ENCODE measurements at regions not wholly inside any gene's neighbourhood (a gene's known extent, or its start where the extent isn't known, plus 50 kb on each side); places are given as distances from the start of the nearest gene placed in this dataset.
A peak's percentile ranks its signal among the peaks of the same experiment; 100 is the strongest.
"Not testable (repeated sequence)": the region's sequence is repeated elsewhere in the genome, so short reads cannot be mapped to it uniquely, and the experiment has no call there.

DNA sequence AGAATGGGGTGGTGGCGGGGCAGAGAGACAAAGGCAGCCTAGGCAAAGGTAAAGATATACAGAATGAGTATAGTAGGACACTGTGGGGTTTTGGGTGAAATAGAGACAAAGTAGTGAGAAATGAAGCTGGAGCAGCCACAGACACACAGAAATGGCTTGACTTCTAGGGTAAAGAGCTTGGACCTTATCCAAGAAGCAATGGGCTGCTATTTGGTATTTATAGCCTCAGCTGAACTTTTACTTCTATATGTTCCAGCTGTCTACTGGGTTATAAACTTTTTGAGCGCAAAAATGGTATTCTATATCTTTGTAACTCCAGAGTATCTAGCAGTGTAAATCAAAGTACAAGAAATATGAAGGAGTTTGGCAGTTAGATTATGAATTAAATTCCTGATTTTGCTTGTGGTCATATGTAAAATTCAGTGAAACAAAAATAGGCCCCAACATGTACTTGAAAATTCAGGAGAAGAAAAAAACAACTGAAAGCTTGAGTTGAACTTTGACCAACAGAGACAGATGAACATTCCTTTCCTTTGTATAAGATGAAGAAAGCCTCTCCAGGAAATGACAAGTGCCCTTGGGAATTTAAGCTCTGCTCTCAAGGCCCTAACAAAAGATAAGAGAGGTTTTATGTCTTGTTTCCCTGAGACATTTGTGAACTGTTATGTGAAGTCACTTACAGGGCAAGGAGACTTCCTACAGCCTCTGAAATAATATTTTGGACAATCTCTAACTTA is 64.6 kb upstream of the XIST start:
- ChIA-PET POLR2A (interaction anchor here (0.8 kb wide), 1 partner anchor 375 kb away, joined by 6 read pairs; no protein-coding TSS in a partner anchor), CTCF (interaction anchor here (1.2 kb wide), 1 partner anchor 427 kb away, joined by 4 read pairs; no protein-coding TSS in a partner anchor)
- peak overlapping the region; percentile 85 to 88 for H3K27ac ChIP-seq
- H3K4me2 ChIP-seq, result peak overlapping the region; percentile 69
- H3K4me1 ChIP-seq, result peaks cover 18% of the 10 kb centered on the region
- TF ChIP-seq JUNB (IDR thresholded peaks at IDR 0.05) (peak; percentile 27; the same call in 1 of the 2 replicates), RARB (CRISPR knock-in tag; IDR thresholded peaks at IDR 0.05) (no peak), FOSL2 (IDR thresholded peaks at IDR 0.05) (0 out of 2 replicates have a peak, but pooled peaks have one; percentile 20), FOSL2 (CRISPR knock-in tag; IDR thresholded peaks at IDR 0.05) (peak; percentile 57), CBX8 (IDR thresholded peaks at IDR 0.05) (no peak), JUN (IDR thresholded peaks at IDR 0.05) (peak in 1 of 2 experiments; percentile 36; a peak in 1 of 5 replicates)
- H3K9me3 ChIP-seq, result no peaks in the 10 kb centered on the region; the same call in 2 of the 3 replicates
- DNase-seq (ENCODE audit: low read depth in 1 of 2, low spot score in 1 of 2) (peak; percentile 41 to 77), ATAC-seq (peak; percentile 76 to 95; a peak in 4 of 6 replicates), FAIRE-seq (peak; percentile 95)
- no peak overlapping the region for H3K4me3 ChIP-seq
- 83% methylated on average over 2 of the region's 2 CpGs for WGBS (ENCODE audit: missing lambda C conversion rate)

DNA sequence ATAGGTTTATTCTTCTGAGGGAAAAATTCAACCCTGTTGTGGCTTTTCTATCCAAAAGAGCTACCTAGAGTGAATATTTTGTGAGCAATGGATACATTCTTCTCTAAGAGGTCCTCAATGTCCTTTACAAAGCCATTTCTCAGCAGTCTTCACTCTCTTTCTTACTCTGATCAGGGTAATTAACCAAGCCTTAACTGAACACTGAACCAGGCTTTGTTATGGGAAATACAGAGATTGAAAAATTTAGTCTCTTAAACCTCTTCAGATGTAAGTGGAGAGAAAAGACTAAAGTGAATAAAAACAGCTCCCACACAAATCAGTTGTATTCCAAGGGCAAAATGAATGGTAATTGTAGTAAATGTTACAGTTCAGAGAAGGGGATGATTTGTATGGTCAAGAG is 64.0 kb upstream of the XIST start:
- ATAC-seq (no peak), DNase-seq (ENCODE audit: low read depth in 1 of 2, low spot score in 1 of 2) (no peak), FAIRE-seq (peak; percentile 61)
- TF ChIP-seq RARB (CRISPR knock-in tag; IDR thresholded peaks at IDR 0.05), result no peak
- TF ChIP-seq, protein P1, sequence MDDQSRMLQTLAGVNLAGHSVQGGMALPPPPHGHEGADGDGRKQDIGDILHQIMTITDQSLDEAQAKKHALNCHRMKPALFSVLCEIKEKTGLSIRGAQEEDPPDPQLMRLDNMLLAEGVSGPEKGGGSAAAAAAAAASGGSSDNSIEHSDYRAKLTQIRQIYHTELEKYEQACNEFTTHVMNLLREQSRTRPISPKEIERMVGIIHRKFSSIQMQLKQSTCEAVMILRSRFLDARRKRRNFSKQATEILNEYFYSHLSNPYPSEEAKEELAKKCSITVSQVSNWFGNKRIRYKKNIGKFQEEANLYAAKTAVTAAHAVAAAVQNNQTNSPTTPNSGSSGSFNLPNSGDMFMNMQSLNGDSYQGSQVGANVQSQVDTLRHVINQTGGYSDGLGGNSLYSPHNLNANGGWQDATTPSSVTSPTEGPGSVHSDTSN (IDR thresholded peaks at IDR 0.05), result no peak
- no peak for TF ChIP-seq POLR2AphosphoS2 (conservative IDR thresholded peaks at IDR 0.05; ENCODE audit: low read length)
- no peak for TF ChIP-seq EHF (CRISPR knock-in tag; IDR thresholded peaks at IDR 0.05)
- CTCF ChIA-PET, result no interaction called here
- Histone ChIP-seq H3K4me3 (no peak overlapping the region), H3K4me2 (peak overlapping the region; percentile 69), H3K4me1 (peaks cover 18% of the 10 kb centered on the region), H3K9me3 (no peaks in the 10 kb centered on the region; the same call in 2 of the 3 replicates), H3K27ac (peak overlapping the region; percentile 85 to 88)
- POLR2A ChIA-PET, result interaction anchor here (0.8 kb wide), 1 partner anchor 376 kb away, joined by 6 read pairs; no protein-coding TSS in a partner anchor

DNA sequence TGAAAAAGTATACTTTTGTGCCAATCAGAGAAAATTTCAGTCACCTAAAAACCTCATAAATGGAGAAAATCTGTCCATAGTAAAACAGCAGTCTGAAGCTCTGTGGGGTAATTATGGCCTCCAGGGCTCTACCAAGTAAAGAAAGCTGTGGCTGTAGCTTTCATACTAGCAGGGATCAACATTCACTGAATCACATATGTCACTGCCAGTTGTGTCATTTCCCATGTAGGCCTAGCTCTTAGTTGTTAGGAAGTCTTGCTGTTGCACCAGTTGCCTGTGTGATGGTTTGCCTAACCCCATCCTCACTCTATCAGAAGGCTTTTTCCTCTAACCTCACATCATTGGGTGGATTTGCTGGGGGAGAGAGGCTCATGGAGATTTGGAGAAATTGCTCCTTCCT is 62.3 kb upstream of the XIST start:
- CTCF ChIA-PET; ATAC-seq; H3K9me3 ChIP-seq; POLR2A ChIA-PET; H3K4me3 ChIP-seq; DNase-seq (ENCODE audit: low read depth in 1 of 2, low spot score in 1 of 2); H3K4me2 ChIP-seq: not testable (repeated sequence)
- H3K27ac ChIP-seq, result peak overlapping the region in 1 of 2 experiments; percentile 41; a peak in 1 of 6 replicates
- peaks cover 18% of the 10 kb centered on the region for H3K4me1 ChIP-seq
- FAIRE-seq, result peak; percentile 39

DNA sequence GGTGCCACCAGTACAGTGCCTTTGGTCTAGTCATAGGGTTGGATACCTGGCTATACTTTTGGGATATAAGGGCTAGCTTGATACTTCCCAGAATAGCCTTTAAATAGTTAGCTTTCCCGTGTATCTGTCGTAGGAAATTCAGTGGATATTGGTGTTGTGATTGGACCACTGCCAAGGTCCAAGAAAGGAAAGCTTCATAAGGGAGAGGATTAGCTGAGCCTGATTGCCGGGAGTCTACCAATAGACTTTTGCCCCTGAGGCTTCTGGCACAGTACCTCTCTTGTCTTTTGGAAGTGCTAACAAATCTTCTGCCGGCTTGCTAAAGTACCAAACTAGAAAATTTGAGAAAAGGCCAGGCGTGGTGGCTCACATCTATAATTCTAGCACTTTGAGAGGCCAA is 61.1 kb upstream of the XIST start:
- Histone ChIP-seq H3K4me3 (no peak overlapping the region), H3K27ac (0 out of 6 replicates have a peak overlapping the region, but pooled peaks of 1 of the 2 experiments have one; percentile 12), H3K9me3 (no peaks in the 10 kb centered on the region), H3K4me1 (peaks cover 18% of the 10 kb centered on the region), H3K4me2 (no peak overlapping the region)
- FAIRE-seq (no peak), ATAC-seq (no peak), DNase-seq (ENCODE audit: low read depth in 1 of 2, low spot score in 1 of 2) (no peak)
- CTCF ChIA-PET, result interaction anchor here (0.5 kb wide), 1 partner anchor 41 kb away, joined by 3 read pairs; no protein-coding TSS in a partner anchor
- WGBS (ENCODE audit: missing lambda C conversion rate), result 77% methylated on average over 5 of the region's 5 CpGs
- TF ChIP-seq, protein P2, sequence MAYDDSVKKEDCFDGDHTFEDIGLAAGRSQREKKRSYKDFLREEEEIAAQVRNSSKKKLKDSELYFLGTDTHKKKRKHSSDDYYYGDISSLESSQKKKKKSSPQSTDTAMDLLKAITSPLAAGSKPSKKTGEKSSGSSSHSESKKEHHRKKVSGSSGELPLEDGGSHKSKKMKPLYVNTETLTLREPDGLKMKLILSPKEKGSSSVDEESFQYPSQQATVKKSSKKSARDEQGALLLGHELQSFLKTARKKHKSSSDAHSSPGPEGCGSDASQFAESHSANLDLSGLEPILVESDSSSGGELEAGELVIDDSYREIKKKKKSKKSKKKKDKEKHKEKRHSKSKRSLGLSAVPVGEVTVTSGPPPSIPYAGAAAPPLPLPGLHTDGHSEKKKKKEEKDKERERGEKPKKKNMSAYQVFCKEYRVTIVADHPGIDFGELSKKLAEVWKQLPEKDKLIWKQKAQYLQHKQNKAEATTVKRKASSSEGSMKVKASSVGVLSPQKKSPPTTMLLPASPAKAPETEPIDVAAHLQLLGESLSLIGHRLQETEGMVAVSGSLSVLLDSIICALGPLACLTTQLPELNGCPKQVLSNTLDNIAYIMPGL (CRISPR knock-in tag; IDR thresholded peaks at IDR 0.05; ENCODE audit: borderline replicate concordance), result no peak
- POLR2A ChIA-PET, result no interaction called here

DNA sequence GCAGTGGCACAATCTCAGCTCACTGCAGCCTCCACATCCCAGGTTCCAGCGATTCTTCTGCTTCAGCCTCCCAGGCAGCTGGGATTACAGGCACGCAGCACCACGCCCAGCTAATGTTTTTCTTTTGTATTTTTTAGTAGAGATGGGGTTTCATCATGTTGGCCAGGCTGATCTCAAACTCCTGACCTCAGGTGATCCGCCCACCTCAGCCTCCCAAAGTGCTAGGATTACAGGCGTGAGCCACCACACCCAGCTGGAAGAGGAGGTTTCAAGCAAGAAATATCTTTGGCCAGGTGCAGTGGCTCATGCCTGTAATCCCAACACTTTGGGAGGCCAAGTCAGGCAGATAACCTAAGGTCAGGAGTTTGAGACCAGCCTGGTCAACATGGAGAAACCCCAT is 59.4 kb upstream of the XIST start:
- CTCF ChIA-PET, result interaction anchor here (0.7 to 1.2 kb wide), 3 partner anchors 9 to 32 kb away, joined by 3 to 4 read pairs (median 3); no protein-coding TSS in a partner anchor
- H3K27ac ChIP-seq; POLR2A ChIA-PET; FAIRE-seq; H3K4me3 ChIP-seq; DNase-seq (ENCODE audit: low read depth in 1 of 2, low spot score in 1 of 2); ATAC-seq; H3K4me1 ChIP-seq; H3K4me2 ChIP-seq; H3K9me3 ChIP-seq: not testable (repeated sequence)
- 79% methylated on average over 5 of the region's 5 CpGs for WGBS (ENCODE audit: missing lambda C conversion rate)

DNA sequence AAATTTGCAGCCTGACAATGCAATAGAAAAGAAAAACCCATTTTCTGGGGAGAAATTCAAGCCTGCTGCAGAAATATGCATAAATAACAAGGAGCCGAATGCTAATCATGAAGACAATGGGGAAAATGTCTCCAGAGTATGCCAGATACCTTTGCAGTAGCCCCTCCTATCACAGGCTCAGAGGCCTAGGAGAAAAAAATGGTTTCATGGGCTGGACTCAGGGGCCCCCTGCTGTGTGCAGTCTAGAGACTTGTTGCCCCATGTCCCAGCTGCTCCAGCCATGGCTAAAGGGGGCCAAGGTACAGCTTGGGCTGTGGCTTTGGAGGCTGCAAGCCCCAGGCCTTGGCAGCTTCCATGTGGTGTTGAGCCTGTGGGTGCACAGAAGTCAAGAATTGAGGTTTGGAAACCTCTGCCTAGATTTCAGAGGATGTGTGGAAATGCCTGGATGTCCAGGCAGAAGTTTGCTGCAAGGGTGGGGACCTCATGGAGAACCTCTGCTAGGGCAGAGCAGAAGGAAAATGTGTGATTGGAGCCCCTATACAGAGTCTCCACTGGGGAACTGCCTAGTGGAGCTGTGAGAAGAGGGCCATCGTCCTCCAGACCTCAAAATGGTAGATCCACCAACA is 53.3 kb upstream of the XIST start:
- WGBS (ENCODE audit: missing lambda C conversion rate), result 23% methylated on average over 2 of the region's 2 CpGs
- H3K9me3 ChIP-seq; POLR2A ChIA-PET; H3K4me1 ChIP-seq; H3K27ac ChIP-seq; CTCF ChIA-PET; ATAC-seq; H3K4me3 ChIP-seq; FAIRE-seq; DNase-seq (ENCODE audit: low read depth in 1 of 2, low spot score in 1 of 2); H3K4me2 ChIP-seq: not testable (repeated sequence)

Data from A549 (cell line).